ENCODE measurements at regions not wholly inside any gene's neighbourhood (a gene's known extent, or its start where the extent isn't known, plus 50 kb on each side); places are given as distances from the start of the nearest gene placed in this dataset.

- no peaks in the 10 kb centered on the region for H3K36me3 ChIP-seq
- ATAC-seq (ENCODE audit: insufficient number of reproducible peaks, low FRiP score, low read depth) (no peak), DNase-seq (ENCODE audit: low spot score) (no peak)
- no peaks in the 10 kb centered on the region for H3K9me3 ChIP-seq
- TF ChIP-seq CTCF (IDR thresholded peaks at IDR 0.05): no peak
- no peaks in the 10 kb centered on the region for H3K4me1 ChIP-seq (ENCODE audit: control insufficient read depth in 1 of 2, low read depth in 2 of 2)
- no peaks in the 10 kb centered on the region for H3K27me3 ChIP-seq (replicated peaks; ENCODE audit: insufficient read depth)
- no peak overlapping the region for H3K4me3 ChIP-seq
- H3K27ac ChIP-seq: no peak overlapping the region
Measured at GRCh38 chr21:24372506-24372905, 1234.8 kb downstream of the MRPL39 start.

GRCh38 chr21:24369746-24370145, 1237.5 kb downstream of the MRPL39 start:
- ATAC-seq (ENCODE audit: insufficient number of reproducible peaks, low FRiP score, low read depth) (no peak), DNase-seq (ENCODE audit: low spot score) (no peak)
- Histone ChIP-seq H3K4me1 (ENCODE audit: control insufficient read depth in 1 of 2, low read depth in 2 of 2) (no peaks in the 10 kb centered on the region), H3K9me3 (no peaks in the 10 kb centered on the region), H3K36me3 (no peaks in the 10 kb centered on the region), H3K27me3 (replicated peaks; ENCODE audit: insufficient read depth) (no peaks in the 10 kb centered on the region), H3K4me3 (no peak overlapping the region), H3K27ac (no peak overlapping the region)
- no peak for TF ChIP-seq CTCF (IDR thresholded peaks at IDR 0.05)

GRCh38 chr21:24369278-24369677, 1238.0 kb downstream of the MRPL39 start:
- Histone ChIP-seq H3K27ac (no peak overlapping the region), H3K27me3 (replicated peaks; ENCODE audit: insufficient read depth) (no peaks in the 10 kb centered on the region), H3K4me1 (ENCODE audit: control insufficient read depth in 1 of 2, low read depth in 2 of 2) (no peaks in the 10 kb centered on the region), H3K4me3 (no peak overlapping the region), H3K9me3 (no peaks in the 10 kb centered on the region), H3K36me3 (no peaks in the 10 kb centered on the region)
- DNase-seq (ENCODE audit: low spot score): no peak
- ATAC-seq (ENCODE audit: insufficient number of reproducible peaks, low FRiP score, low read depth): no peak
- TF ChIP-seq CTCF (IDR thresholded peaks at IDR 0.05): no peak

- H3K4me1 ChIP-seq (ENCODE audit: control insufficient read depth in 1 of 2, low read depth in 2 of 2): no peaks in the 10 kb centered on the region
- no peak for ATAC-seq (ENCODE audit: insufficient number of reproducible peaks, low FRiP score, low read depth)
Measured at GRCh38 chr21:24367936-24368335, 1239.3 kb downstream of the MRPL39 start.

GRCh38 chr21:24353492-24353891, 1253.8 kb downstream of the MRPL39 start:
- Histone ChIP-seq H3K27ac (no peak overlapping the region), H3K4me1 (ENCODE audit: control insufficient read depth in 1 of 2, low read depth in 2 of 2) (no peaks in the 10 kb centered on the region), H3K9me3 (no peaks in the 10 kb centered on the region), H3K36me3 (no peaks in the 10 kb centered on the region), H3K4me3 (no peak overlapping the region), H3K27me3 (replicated peaks; ENCODE audit: insufficient read depth) (no peaks in the 10 kb centered on the region)
- ATAC-seq (ENCODE audit: insufficient number of reproducible peaks, low FRiP score, low read depth) (no peak), DNase-seq (ENCODE audit: low spot score) (no peak)
- no peak for TF ChIP-seq CTCF (IDR thresholded peaks at IDR 0.05)

More at GRCh38 chr21:24367936-24368335, 1239.3 kb downstream of the MRPL39 start:
- no peak for TF ChIP-seq CTCF (IDR thresholded peaks at IDR 0.05)
- Histone ChIP-seq H3K27ac (no peak overlapping the region), H3K9me3 (no peaks in the 10 kb centered on the region), H3K36me3 (no peaks in the 10 kb centered on the region), H3K4me3 (no peak overlapping the region), H3K27me3 (replicated peaks; ENCODE audit: insufficient read depth) (no peaks in the 10 kb centered on the region)
- no peak for DNase-seq (ENCODE audit: low spot score)
